Activated CD8-positive, alpha-beta memory T cell treated with anti-CD3 and anti-CD28 coated beads, Interleukin-2, amount 10 ng/mL, durations not matched to agents 7 days and 5 days (primary cell): ENCODE measurements at regions not wholly inside any gene's neighbourhood (a gene's known extent, or its start where the extent isn't known, plus 50 kb on each side); places are given as distances from the start of the nearest gene placed in this dataset.

ENCODE experiments used
- ATAC-seq: fragments of 150-1000 bp; cut with Tn5 transposase; one replicate; pipeline ENCODE4 v1.10.0; 2021; ENCODE audit warnings: moderate library complexity
- CTCF ChIA-PET: fragments of 350-600 bp; sonication (Branson Sonifier 250); formaldehyde crosslinking; loops from one replicate; lab custom pipeline; 2021; ENCODE audit warnings: antibody characterized with exemption; lab: Charles Lee
- DNase-seq: peaks from one replicate; pipeline ENCODE4 v3.0.0-alpha.2; 2020
- H3K27ac Mint-ChIP-seq: one replicate; pipeline ENCODE4 v1.8.0; 2021; ENCODE audit warnings: mild to moderate bottlenecking, mixed read lengths
- H3K27me3 Mint-ChIP-seq: one replicate; pipeline ENCODE4 v1.8.0; 2021; ENCODE audit warnings: mixed read lengths
- H3K36me3 Mint-ChIP-seq: one replicate; pipeline ENCODE4 v1.8.0; 2021; ENCODE audit warnings: mild to moderate bottlenecking, mixed read lengths
- H3K4me1 Mint-ChIP-seq: one replicate; pipeline ENCODE4 v1.8.0; 2021; ENCODE audit warnings: mixed read lengths
- H3K4me3 Mint-ChIP-seq: one replicate; pipeline ENCODE4 v1.8.0; 2021; ENCODE audit warnings: mild to moderate bottlenecking, moderate library complexity, mixed read lengths
- H3K9me3 Mint-ChIP-seq: one replicate; pipeline ENCODE4 v1.8.0; 2022; ENCODE audit warnings: low read depth, mixed read lengths

- no peaks in the 10 kb centered on the region for H3K4me1 Mint-ChIP-seq
- CTCF ChIA-PET = no interaction called here
- no peaks in the 10 kb centered on the region for H3K36me3 Mint-ChIP-seq
- H3K4me3 Mint-ChIP-seq = no peak overlapping the region
- ATAC-seq (no peak), DNase-seq (no peak)
- no peaks in the 10 kb centered on the region for H3K27me3 Mint-ChIP-seq
- H3K27ac Mint-ChIP-seq = no peak overlapping the region
- H3K9me3 Mint-ChIP-seq = peaks cover 7% of the 10 kb centered on the region
Observed at GRCh38 chr1:69271587-69272125, 296.1 kb upstream of the LRRC7 start.

- CTCF ChIA-PET = no interaction called here
- Mint-ChIP-seq H3K4me3 (no peak overlapping the region), H3K4me1 (no peaks in the 10 kb centered on the region), H3K9me3 (peaks cover 5% of the 10 kb centered on the region), H3K36me3 (no peaks in the 10 kb centered on the region), H3K27ac (no peak overlapping the region), H3K27me3 (no peaks in the 10 kb centered on the region)
- no peak for ATAC-seq
- DNase-seq = no peak
Observed at GRCh38 chr1:69272684-69273083, 295.0 kb upstream of the LRRC7 start.

- H3K27me3 Mint-ChIP-seq = no peaks in the 10 kb centered on the region
- H3K4me3 Mint-ChIP-seq = no peak overlapping the region
Observed at GRCh38 chr1:69278923-69279322, 288.8 kb upstream of the LRRC7 start.

GRCh38 chr1:69283516-69283915, 284.2 kb upstream of the LRRC7 start:
- H3K9me3 Mint-ChIP-seq = peaks cover 9% of the 10 kb centered on the region
- no peak overlapping the region for H3K4me3 Mint-ChIP-seq
- H3K27me3 Mint-ChIP-seq = no peaks in the 10 kb centered on the region
- no peak for DNase-seq
- H3K27ac Mint-ChIP-seq = no peak overlapping the region
- no peak for ATAC-seq
- H3K36me3 Mint-ChIP-seq = no peaks in the 10 kb centered on the region
- no peaks in the 10 kb centered on the region for H3K4me1 Mint-ChIP-seq
- CTCF ChIA-PET = no interaction called here

More at GRCh38 chr1:69278923-69279322, 288.8 kb upstream of the LRRC7 start:
- CTCF ChIA-PET = no interaction called here
- no peak for DNase-seq
- Mint-ChIP-seq H3K36me3 (no peaks in the 10 kb centered on the region), H3K9me3 (peaks cover 2% of the 10 kb centered on the region), H3K4me1 (no peaks in the 10 kb centered on the region), H3K27ac (no peak overlapping the region)
- ATAC-seq = no peak

GRCh38 chr1:69284508-69284907, 283.2 kb upstream of the LRRC7 start:
- Mint-ChIP-seq H3K36me3 (no peaks in the 10 kb centered on the region), H3K27me3 (no peaks in the 10 kb centered on the region), H3K27ac (no peak overlapping the region), H3K4me1 (no peaks in the 10 kb centered on the region), H3K4me3 (no peak overlapping the region), H3K9me3 (peaks cover 9% of the 10 kb centered on the region)
- CTCF ChIA-PET = no interaction called here
- DNase-seq (no peak), ATAC-seq (no peak)

GRCh38 chr1:69288416-69288815, 279.3 kb upstream of the LRRC7 start:
- Mint-ChIP-seq H3K27me3 (no peaks in the 10 kb centered on the region), H3K4me1 (no peaks in the 10 kb centered on the region), H3K9me3 (peaks cover 6% of the 10 kb centered on the region), H3K4me3 (no peak overlapping the region), H3K36me3 (no peaks in the 10 kb centered on the region), H3K27ac (no peak overlapping the region)
- DNase-seq (no peak), ATAC-seq (no peak)
- CTCF ChIA-PET = no interaction called here

GRCh38 chr1:69290291-69290690, 277.4 kb upstream of the LRRC7 start:
- H3K27me3 Mint-ChIP-seq = no peaks in the 10 kb centered on the region
- DNase-seq = no peak
- H3K4me1 Mint-ChIP-seq = no peaks in the 10 kb centered on the region
- H3K9me3 Mint-ChIP-seq = peaks cover 6% of the 10 kb centered on the region
- H3K36me3 Mint-ChIP-seq = no peaks in the 10 kb centered on the region
- CTCF ChIA-PET = no interaction called here
- H3K4me3 Mint-ChIP-seq = no peak overlapping the region
- H3K27ac Mint-ChIP-seq = no peak overlapping the region
- no peak for ATAC-seq

GRCh38 chr1:69291541-69291940, 276.2 kb upstream of the LRRC7 start:
- peaks cover 4% of the 10 kb centered on the region for H3K9me3 Mint-ChIP-seq
- H3K27ac Mint-ChIP-seq = no peak overlapping the region
- DNase-seq (no peak), ATAC-seq (no peak)
- H3K36me3 Mint-ChIP-seq = no peaks in the 10 kb centered on the region
- H3K4me1 Mint-ChIP-seq = no peaks in the 10 kb centered on the region
- H3K27me3 Mint-ChIP-seq = no peaks in the 10 kb centered on the region
- CTCF ChIA-PET = no interaction called here
- no peak overlapping the region for H3K4me3 Mint-ChIP-seq

- Mint-ChIP-seq H3K9me3 (no peaks in the 10 kb centered on the region), H3K27me3 (no peaks in the 10 kb centered on the region)
- CTCF ChIA-PET = no interaction called here
Observed at GRCh38 chr1:69292833-69293232, 274.9 kb upstream of the LRRC7 start.

GRCh38 chr1:69294171-69294570, 273.6 kb upstream of the LRRC7 start:
- Mint-ChIP-seq H3K36me3 (no peaks in the 10 kb centered on the region), H3K4me1 (no peaks in the 10 kb centered on the region), H3K27me3 (no peaks in the 10 kb centered on the region), H3K27ac (no peak overlapping the region), H3K4me3 (no peak overlapping the region), H3K9me3 (no peaks in the 10 kb centered on the region)
- DNase-seq (no peak), ATAC-seq (no peak)
- CTCF ChIA-PET = no interaction called here

More at GRCh38 chr1:69292833-69293232, 274.9 kb upstream of the LRRC7 start:
- DNase-seq (no peak), ATAC-seq (no peak)
- Mint-ChIP-seq H3K4me1 (no peaks in the 10 kb centered on the region), H3K27ac (no peak overlapping the region), H3K36me3 (no peaks in the 10 kb centered on the region), H3K4me3 (no peak overlapping the region)

GRCh38 chr1:69295265-69295664, 272.5 kb upstream of the LRRC7 start:
- Mint-ChIP-seq H3K9me3 (no peaks in the 10 kb centered on the region), H3K4me3 (no peak overlapping the region), H3K27ac (no peak overlapping the region), H3K4me1 (no peaks in the 10 kb centered on the region), H3K36me3 (no peaks in the 10 kb centered on the region), H3K27me3 (no peaks in the 10 kb centered on the region)
- CTCF ChIA-PET = no interaction called here
- ATAC-seq (no peak), DNase-seq (no peak)

- H3K36me3 Mint-ChIP-seq = no peaks in the 10 kb centered on the region
- H3K4me3 Mint-ChIP-seq = no peak overlapping the region
- no peak for ATAC-seq
- H3K27me3 Mint-ChIP-seq = no peaks in the 10 kb centered on the region
- peaks cover 6% of the 10 kb centered on the region for H3K9me3 Mint-ChIP-seq
- CTCF ChIA-PET = no interaction called here
- H3K27ac Mint-ChIP-seq = no peak overlapping the region
- no peaks in the 10 kb centered on the region for H3K4me1 Mint-ChIP-seq
- no peak for DNase-seq
Observed at GRCh38 chr1:69305621-69306020, 262.1 kb upstream of the LRRC7 start.

- H3K27ac Mint-ChIP-seq = no peak overlapping the region
- H3K36me3 Mint-ChIP-seq = no peaks in the 10 kb centered on the region
- H3K4me1 Mint-ChIP-seq = no peaks in the 10 kb centered on the region
- H3K4me3 Mint-ChIP-seq = no peak overlapping the region
- no peaks in the 10 kb centered on the region for H3K27me3 Mint-ChIP-seq
- ATAC-seq (no peak), DNase-seq (no peak)
- peaks cover 6% of the 10 kb centered on the region for H3K9me3 Mint-ChIP-seq
- CTCF ChIA-PET = no interaction called here
Observed at GRCh38 chr1:69312055-69312732, 255.5 kb upstream of the LRRC7 start.

- no peak overlapping the region for H3K4me3 Mint-ChIP-seq
- CTCF ChIA-PET = no interaction called here
- DNase-seq = no peak
- H3K27ac Mint-ChIP-seq = no peak overlapping the region
- H3K36me3 Mint-ChIP-seq = no peaks in the 10 kb centered on the region
- ATAC-seq = no peak
- H3K4me1 Mint-ChIP-seq = no peaks in the 10 kb centered on the region
- peaks cover 6% of the 10 kb centered on the region for H3K9me3 Mint-ChIP-seq
- H3K27me3 Mint-ChIP-seq = no peaks in the 10 kb centered on the region
Observed at GRCh38 chr1:69313118-69313517, 254.6 kb upstream of the LRRC7 start.
